ENCODE measurements at regions not wholly inside any gene's neighbourhood (a gene's known extent, or its start where the extent isn't known, plus 50 kb on each side); places are given as distances from the start of the nearest gene placed in this dataset.

DNA sequence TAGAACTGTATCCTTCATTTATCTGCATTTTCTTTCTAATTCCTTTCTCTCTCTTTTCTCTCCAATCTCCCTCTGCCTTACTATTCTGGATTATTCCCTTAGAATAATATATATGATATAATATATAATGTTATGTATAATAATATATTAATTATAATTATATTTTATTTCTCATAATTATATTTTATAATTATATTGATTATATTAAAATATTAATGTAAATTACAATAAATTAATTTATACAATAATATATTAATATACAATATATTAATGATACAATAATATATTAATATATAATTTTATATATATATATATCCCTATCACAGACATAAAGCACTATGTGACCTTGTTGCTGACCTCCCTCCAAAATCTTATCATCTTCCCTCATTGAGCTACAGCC lies 661.3 kb upstream of the CHORDC1 start:
- H3K4me3 ChIP-seq (ENCODE audit: low read depth, low read length): no peak overlapping the region
- TF ChIP-seq, protein P1, sequence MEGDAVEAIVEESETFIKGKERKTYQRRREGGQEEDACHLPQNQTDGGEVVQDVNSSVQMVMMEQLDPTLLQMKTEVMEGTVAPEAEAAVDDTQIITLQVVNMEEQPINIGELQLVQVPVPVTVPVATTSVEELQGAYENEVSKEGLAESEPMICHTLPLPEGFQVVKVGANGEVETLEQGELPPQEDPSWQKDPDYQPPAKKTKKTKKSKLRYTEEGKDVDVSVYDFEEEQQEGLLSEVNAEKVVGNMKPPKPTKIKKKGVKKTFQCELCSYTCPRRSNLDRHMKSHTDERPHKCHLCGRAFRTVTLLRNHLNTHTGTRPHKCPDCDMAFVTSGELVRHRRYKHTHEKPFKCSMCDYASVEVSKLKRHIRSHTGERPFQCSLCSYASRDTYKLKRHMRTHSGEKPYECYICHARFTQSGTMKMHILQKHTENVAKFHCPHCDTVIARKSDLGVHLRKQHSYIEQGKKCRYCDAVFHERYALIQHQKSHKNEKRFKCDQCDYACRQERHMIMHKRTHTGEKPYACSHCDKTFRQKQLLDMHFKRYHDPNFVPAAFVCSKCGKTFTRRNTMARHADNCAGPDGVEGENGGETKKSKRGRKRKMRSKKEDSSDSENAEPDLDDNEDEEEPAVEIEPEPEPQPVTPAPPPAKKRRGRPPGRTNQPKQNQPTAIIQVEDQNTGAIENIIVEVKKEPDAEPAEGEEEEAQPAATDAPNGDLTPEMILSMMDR (IDR thresholded peaks at IDR 0.05; ENCODE audit: insufficient read depth, low read length): no peak
- DNase-seq (ENCODE audit: low read depth): no peak

DNA sequence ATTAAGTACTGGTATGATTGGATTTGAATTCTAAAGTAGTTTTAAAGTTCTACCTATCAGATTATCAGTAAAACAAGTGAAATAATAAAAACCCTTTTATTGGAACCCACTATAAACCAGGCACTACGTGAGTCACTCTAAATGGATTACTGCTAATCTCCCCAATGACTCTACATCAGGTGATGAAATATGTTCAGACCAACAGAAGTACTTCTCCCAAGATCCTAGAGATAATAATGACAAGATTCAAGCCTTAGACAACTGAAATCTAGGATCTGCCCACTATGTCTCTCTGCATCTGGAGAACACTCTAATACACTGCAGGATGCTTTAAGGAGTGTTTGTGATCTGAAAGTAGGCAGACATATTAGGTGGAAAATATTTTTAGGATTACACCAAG lies 652.1 kb upstream of the CHORDC1 start:
- TF ChIP-seq, protein P1 (IDR thresholded peaks at IDR 0.05; ENCODE audit: insufficient read depth, low read length): no peak
- DNase-seq (ENCODE audit: low read depth): no peak

DNA sequence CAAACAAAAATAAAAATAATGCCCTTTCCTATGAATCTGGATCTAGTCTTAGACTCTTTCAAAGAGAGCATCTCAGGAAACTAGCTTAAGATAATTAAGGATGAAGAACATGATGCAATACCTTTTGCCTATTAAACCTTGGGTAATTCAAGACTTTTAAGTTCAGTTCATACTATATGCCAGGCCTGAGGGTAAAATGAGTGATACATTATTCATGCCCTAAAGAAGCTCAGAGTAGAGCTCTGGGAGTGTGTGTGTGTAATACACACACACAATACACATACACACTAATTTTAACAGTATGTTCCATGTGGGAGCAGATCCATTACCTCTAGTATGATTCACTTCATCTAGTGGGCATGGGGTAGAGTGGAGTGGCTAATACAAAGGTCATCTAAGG lies 651.4 kb upstream of the CHORDC1 start:
- H3K4me3 ChIP-seq (ENCODE audit: low read depth, low read length): no peak overlapping the region
- TF ChIP-seq, protein P1 (IDR thresholded peaks at IDR 0.05; ENCODE audit: insufficient read depth, low read length): no peak
- DNase-seq (ENCODE audit: low read depth): no peak

More for the DNA sequence above, 652.1 kb upstream of the CHORDC1 start:
- no peak overlapping the region for H3K4me3 ChIP-seq (ENCODE audit: low read depth, low read length)

GRCh38 chr11:90867416-90867815 lies 644.6 kb upstream of the CHORDC1 start:
- no peak overlapping the region for H3K4me3 ChIP-seq (ENCODE audit: low read depth, low read length)
- DNase-seq (ENCODE audit: low read depth): no peak
- TF ChIP-seq, protein P1 (IDR thresholded peaks at IDR 0.05; ENCODE audit: insufficient read depth, low read length): no peak

DNA sequence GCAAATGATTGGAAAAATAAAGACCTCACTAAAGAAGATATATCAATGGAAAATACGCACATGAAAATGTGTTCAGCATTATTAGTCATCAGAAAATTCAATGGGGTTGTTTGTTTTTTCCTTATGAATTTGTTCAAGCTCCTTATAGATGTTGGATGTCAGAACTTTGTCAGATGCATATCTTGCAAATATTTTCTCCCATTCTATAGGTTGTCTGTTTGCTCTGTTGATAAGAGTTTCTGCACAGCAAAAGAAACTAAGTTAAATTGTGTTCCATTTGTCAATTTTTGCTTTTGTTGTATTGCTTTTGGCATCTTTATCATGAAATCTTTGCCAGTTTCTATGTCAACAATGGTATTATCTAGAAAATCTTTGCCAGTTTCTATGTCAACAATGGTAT lies 633.9 kb upstream of the CHORDC1 start:
- TF ChIP-seq, protein P1 (IDR thresholded peaks at IDR 0.05; ENCODE audit: insufficient read depth, low read length): no peak
- no peak for DNase-seq (ENCODE audit: low read depth)
- H3K4me3 ChIP-seq (ENCODE audit: low read depth, low read length): no peak overlapping the region

GRCh38 chr11:90855531-90855930 lies 632.7 kb upstream of the CHORDC1 start:
- TF ChIP-seq, protein P1 (IDR thresholded peaks at IDR 0.05; ENCODE audit: insufficient read depth, low read length): no peak
- no peak overlapping the region for H3K4me3 ChIP-seq (ENCODE audit: low read depth, low read length)
- DNase-seq (ENCODE audit: low read depth): no peak

DNA sequence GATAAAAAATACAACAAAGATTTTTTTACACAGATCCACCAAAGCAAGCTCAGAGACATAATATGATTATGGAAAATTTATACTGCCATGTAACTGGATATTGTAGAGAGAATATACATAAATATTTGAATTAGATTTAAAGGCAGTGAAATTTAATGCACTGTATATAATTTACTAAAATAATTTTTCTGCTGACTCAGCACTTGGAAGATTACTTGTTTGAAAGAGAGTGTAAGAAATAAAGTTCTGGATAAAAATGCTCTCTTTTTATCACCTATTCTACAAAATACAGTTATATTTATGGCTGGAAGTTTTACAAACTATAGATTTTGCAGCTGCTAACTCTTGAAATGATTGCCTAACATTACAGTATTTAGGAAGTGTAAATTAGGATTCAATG lies 628.3 kb upstream of the CHORDC1 start:
- TF ChIP-seq, protein P1 (IDR thresholded peaks at IDR 0.05; ENCODE audit: insufficient read depth, low read length): no peak
- no peak for DNase-seq (ENCODE audit: low read depth)
- H3K4me3 ChIP-seq (ENCODE audit: low read depth, low read length): no peak overlapping the region
